Middle frontal gyrus (tissue), 1 donor: ENCODE measurements at regions not wholly inside any gene's neighbourhood (a gene's known extent, or its start where the extent isn't known, plus 50 kb on each side); places are given as distances from the start of the nearest gene placed in this dataset.
"Not testable (repeated sequence)": the region's sequence is repeated elsewhere in the genome, so short reads cannot be mapped to it uniquely, and the experiment has no call there.

Source experiments
- DNase-seq: peaks from one replicate; pipeline ENCODE4 v3.0.0-alpha.2; 2015; ENCODE audit warnings: low spot score; ENCODE audit errors: extremely low spot score

DNA sequence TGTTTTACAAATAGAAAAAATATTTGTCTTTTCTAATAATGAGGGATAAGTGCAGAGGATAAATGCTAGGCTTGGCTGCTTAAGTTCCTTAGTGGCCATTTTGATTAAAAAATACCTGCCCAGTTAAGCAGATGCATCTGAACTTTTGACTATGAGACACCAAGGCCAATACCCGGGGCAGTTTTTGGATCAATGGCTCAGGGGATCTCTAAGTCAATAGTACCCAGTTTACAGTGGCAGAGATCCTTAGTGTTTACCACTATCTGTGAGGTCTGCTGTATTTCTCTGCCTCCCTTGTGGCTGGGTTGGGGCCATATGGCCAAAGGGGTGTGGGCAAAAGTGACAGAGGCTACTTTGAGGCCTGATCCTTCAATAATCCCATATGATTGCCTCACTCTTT, 184.5 kb upstream of the MAST4 start:
- no peak for DNase-seq

GRCh38 chr5:66413931-66414330, 182.3 kb upstream of the MAST4 start:
- DNase-seq = no peak

DNA sequence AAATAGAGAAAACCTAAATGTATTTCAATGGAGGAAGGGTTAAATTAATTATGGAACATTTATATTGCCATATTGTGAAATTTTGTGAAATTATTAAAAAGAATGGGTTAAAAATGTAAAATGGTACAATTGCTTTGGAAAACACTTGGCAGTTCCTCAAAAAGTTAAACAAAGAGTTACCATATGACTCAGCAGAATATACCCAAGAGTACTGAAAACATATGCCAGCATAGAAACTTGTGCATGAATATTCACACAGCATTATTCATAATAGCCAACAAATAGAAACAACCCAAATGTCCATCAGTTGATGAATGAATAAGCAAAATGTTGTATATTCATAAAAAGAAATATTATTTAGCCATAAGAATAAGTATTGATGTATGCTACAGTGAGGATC, 181.0 kb upstream of the MAST4 start:
- no peak for DNase-seq

GRCh38 chr5:66416698-66417097, 179.5 kb upstream of the MAST4 start:
- DNase-seq = no peak

DNA sequence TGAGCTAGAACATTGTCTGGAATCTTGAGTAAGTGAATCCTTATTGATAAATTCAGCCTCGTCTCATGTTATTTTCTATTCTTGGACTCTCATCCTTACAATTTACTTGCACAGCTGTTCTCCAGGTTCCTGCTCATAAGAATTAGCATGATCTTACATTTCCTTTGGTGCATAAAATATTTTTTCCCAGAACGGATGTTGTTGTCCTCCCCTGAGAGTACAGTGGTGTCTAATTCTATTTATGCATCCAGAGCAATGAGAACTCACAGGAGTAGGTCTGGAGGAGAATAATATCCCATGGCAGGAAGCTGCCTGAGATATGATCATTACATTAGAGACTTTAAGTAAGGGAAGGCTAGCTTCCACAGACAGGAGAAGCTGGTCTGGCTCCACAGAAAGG, 178.4 kb upstream of the MAST4 start:
- DNase-seq = no peak

DNA sequence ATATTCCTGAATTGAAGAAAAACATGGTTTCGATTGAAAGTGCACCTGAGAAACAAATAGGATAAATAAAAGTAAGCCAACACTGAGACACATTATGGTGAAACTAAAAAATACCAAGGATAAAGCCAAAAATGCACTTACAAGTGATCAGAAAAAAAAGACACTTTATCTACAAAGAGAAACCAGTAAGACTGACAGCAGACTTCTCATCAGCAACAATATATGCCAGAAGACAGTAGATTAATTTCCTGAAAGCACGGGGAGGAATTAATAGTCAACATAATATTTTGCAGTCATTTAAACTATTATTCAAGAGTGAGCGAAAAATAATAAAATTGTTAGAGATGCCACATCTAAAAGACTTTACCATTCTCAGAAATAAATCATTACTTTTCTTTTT, 172.7 kb upstream of the MAST4 start:
- no peak for DNase-seq

- no peak for DNase-seq
Measured at GRCh38 chr5:66425842-66426241, 170.4 kb upstream of the MAST4 start.

DNA sequence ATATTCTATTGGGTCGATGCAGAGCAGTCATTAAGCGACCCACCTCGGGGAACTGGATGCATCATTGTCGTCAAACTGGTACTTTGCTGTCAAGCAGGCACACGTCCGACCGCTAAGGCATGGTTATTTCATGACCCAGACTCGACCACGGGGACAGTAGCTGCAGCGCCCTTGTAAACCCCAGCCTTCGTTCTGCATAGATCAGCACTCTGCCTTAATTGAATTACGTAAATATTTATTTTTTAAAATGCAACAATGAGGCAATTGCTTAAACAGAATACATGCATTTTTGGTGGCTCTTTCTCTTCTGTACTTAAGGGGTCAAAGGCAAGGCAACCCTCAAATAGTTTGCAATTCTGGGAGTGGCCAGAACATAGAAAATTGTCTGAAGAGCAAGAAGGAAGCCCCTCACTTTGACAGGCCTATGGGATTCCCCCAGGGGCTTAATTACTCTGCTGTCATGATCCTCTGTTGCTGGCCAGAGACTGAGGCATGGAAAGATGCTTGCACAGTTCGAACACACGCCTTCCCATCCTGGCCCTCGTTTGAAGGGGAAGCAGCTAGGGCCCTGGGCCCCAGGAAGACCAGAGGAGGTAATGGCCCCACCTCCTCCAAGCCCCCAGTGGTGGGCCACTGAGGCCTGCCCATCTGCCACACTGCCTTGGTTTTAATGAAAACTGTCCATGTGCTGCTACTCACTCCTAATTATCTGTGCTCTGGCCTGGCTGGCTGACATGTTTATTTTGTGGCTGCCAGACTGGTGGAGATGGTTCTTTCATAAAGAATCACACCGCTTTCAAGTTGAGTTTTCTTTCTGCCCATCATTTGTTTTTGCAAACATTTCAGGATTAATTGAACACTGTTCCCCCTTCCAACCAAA, 169.7 kb upstream of the MAST4 start:
- DNase-seq = no peak

DNA sequence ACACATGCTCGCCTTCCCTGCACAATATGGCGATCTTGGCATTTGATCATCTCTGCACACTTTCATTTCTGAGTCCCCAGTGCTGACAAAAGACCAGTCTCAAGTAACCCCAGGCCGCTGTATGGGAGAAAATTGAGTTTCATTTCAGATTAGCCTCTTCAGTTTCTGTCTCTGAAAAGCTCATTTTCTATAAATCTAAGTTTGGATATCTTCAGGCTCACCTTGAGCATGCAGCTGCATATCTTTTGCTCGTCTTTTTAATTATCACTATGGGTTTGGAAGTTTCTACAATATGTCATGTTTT, 169.1 kb upstream of the MAST4 start:
- no peak for DNase-seq

- DNase-seq = no peak
Measured at GRCh38 chr5:66436721-66437120, 159.5 kb upstream of the MAST4 start.

- no peak for DNase-seq
Measured at GRCh38 chr5:66438087-66438486, 158.1 kb upstream of the MAST4 start.

DNA sequence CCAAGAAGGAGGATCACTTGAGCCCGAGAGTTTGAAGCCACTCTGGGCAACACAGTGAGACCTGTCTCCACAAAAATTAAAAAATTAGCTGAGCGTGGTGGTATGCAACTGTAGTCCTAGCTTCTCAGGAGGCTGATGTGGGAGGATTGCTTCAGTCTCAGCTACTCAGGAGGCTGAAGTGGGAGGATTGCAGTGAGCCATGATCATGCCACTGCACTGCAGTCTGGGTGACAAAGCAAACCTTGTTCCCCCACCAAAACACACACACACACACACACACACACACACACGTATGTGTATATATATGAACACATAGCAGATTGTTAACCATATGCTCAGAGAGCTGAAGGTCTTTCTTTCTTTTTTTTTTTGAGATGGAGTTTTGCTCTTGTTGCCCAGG, 157.5 kb upstream of the MAST4 start:
- DNase-seq = no peak

- DNase-seq = no peak
Measured at GRCh38 chr5:66440202-66440680, 156.0 kb upstream of the MAST4 start.

DNA sequence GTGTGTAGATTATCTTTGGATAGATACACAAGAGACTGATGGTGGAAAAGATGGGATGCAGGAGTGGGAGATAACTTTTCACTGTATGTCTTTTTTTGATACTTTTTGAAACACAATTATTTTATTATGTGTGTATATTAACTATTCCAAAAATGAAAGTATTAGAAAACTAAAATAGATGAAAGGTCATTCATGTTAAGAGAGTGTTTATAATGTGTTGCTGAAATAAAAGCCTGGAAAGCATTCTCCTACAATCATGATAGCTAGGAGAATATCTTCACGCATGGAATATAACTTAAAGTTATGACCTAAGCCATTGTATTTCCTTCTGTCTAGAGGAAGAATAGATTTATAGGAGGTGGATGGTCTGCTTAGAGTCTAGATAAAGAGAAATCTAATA, 154.8 kb upstream of the MAST4 start:
- no peak for DNase-seq

DNA sequence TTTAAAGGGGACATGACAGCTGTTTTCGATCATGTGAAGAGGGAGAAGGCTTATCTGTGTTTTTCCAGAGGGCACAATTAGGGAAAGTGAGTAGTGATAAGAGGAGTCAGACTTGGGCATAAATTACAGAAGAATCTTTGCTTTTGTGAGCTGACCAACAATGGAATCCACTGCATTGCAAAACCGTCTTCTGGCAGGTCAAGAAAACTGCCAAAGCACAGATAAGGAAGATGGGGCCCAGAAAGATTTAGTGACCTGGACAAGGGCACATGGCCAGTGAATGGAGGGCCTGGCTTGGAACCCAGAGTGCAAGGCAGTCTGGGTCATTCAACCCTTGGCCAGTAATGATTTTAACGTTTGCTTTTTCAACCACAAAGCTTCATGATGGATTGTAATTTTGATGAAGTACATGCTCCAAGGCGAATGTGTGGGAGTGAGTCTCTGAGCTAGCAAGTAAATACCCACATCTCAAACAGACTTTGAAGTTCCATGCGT, 153.2 kb upstream of the MAST4 start:
- no peak for DNase-seq

GRCh38 chr5:66443462-66444130, 152.6 kb upstream of the MAST4 start:
- no peak for DNase-seq

GRCh38 chr5:66448070-66448469, 148.1 kb upstream of the MAST4 start:
- DNase-seq = not testable (repeated sequence)

GRCh38 chr5:66450237-66450636, 146.0 kb upstream of the MAST4 start:
- no peak for DNase-seq

- DNase-seq = no peak
Measured at GRCh38 chr5:66450988-66451387, 145.2 kb upstream of the MAST4 start.

GRCh38 chr5:66452109-66452508, 144.1 kb upstream of the MAST4 start:
- no peak for DNase-seq

DNA sequence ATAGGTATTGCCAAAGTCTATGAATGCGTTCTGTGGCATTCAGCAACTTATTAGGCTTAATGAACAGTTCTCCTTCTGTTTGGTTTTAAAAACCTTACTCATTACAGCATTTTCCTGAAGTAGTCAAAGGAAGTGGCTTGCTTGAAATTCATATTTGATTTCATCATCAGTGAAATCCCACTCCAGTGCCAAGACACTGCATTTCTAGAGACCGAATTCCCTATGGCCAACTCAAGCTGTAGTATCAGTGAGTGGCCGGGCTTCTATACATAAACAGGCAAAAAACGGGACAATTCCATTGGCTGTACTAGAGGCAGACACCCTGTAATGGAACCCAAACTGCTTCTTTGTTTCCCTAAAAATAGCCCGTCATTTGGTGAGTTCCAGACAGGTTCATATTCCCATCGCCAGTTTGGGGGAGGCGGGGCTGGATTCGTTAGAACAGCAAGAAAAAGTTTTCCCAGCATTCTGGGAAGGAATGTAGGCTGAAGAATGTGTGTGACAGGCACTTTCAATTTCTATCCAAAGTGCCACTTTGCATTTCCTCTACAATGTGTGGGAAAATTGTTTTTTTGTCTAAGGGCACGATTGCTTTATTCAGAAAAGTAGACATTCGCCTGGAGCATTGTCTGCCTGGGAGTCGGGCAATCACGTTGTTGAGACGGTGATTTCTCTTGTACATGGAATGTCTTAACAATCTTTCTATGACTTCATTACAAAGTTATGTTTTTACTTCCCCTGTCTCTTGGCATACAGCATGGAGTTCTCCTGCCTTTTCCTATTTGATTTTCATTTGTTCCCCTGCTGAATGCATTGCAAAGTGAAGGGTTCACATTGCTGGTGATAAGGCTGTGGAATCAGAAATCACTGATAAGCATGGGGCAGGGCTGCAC, 141.8 kb upstream of the MAST4 start:
- no peak for DNase-seq

GRCh38 chr5:66459728-66460127, 136.5 kb upstream of the MAST4 start:
- no peak for DNase-seq
